HCT116 (cell line): ENCODE measurements at regions not wholly inside any gene's neighbourhood (a gene's known extent, or its start where the extent isn't known, plus 50 kb on each side); places are given as distances from the start of the nearest gene placed in this dataset.

ENCODE experiments used
- ATAC-seq: fragments of 200-7000 bp; cut with Tn5 transposase; 2 replicates; pipeline ENCODE4 v1.9.1; 2020; ENCODE audit warnings: mild to moderate bottlenecking, moderate library complexity
- BruUV-seq: library from RNA; stranded (reverse); fragments of 400-500 nt; replicated peaks from 2 replicates; lab custom pipeline; 2021; lab: Mats Ljungman, UMichigan
- CTCF ChIA-PET: fragments of 300-600 bp; sonication (Branson Sonifier 250); formaldehyde crosslinking; loops from one replicate; lab custom pipeline; 2021; ENCODE audit warnings: antibody characterized with exemption; lab: Charles Lee
- POLR2A ChIA-PET: fragments of 300-600, 350-600 bp; sonication (Branson Sonifier 250); formaldehyde crosslinking; loops from one replicate; lab custom pipeline; 2021; ENCODE audit warnings: antibody characterized with exemption; lab: Charles Lee
- RAD21 ChIA-PET, 2 experiments: fragments of 300-600 bp; sonication (Branson Sonifier 250); formaldehyde crosslinking; loops; one replicate each; lab custom pipeline; 2023; ENCODE audit warnings: low total read pairs in 2 of 2; ENCODE audit not compliant: uncharacterized antibody in 2 of 2, unreplicated experiment in 2 of 2, low non-redundant PET in 1 of 2; lab: Charles Lee
- DNase-seq: peaks from one replicate; pipeline ENCODE4 v3.0.0-alpha.2; 2010; ENCODE audit warnings: low read depth, low spot score
- H2AFZ ChIP-seq: fragments of 200-600 bp; shearing (Covaris generic), sonication (generic); 2 replicates; pipeline ENCODE4 v1.6.1; 2017; ENCODE audit warnings: low read depth, mixed run types, mixed read lengths, antibody characterized with exemption, low read length; ENCODE audit not compliant: poor library complexity, severe bottlenecking
- H3K27ac ChIP-seq: 2 replicates; pipeline ENCODE4 v1.5.1; 2012; ENCODE audit warnings: low read depth, low read length
- H3K27me3 ChIP-seq: fragments of 200-600 bp; sonication (generic); 2 replicates; pipeline ENCODE4 v1.6.1; 2016; ENCODE audit warnings: mixed run types, low read length, mixed read lengths; ENCODE audit not compliant: insufficient read depth
- H3K36me3 ChIP-seq, 2 experiments: fragments of 200-500 bp in 1 of 2; fragments of 200-600 bp in 1 of 2; sonication (Bioruptor generic) in 1 of 2; sonication (generic) in 1 of 2; 2 replicates each; pipeline versions ENCODE4 v1.5.1 to v1.6.1; 2014 to 2016; ENCODE audit warnings: low read length in 2 of 2, inconsistent platforms in 1 of 2, mixed read lengths in 1 of 2, mixed run types in 1 of 2; ENCODE audit not compliant: insufficient read depth in 2 of 2, control insufficient read depth in 1 of 2
- H3K4me1 ChIP-seq, 2 experiments: fragments of 200-600 bp in 1 of 2; sonication (generic) in 1 of 2; 2 replicates each; pipeline versions ENCODE4 v1.5.1 to v1.6.1; 2012 to 2017; ENCODE audit warnings: low read length in 2 of 2, inconsistent platforms in 1 of 2, mild to moderate bottlenecking in 1 of 2, mixed read lengths in 1 of 2, mixed run types in 1 of 2, moderate library complexity in 1 of 2; ENCODE audit not compliant: insufficient read depth in 2 of 2, control insufficient read depth in 1 of 2
- H3K4me2 ChIP-seq: fragments of 200-600 bp; sonication (generic); 2 replicates; pipeline ENCODE4 v1.6.1; 2017; ENCODE audit warnings: mixed run types, low read length, mixed read lengths
- H3K4me3 ChIP-seq, 2 experiments: fragments of 200-600 bp in 1 of 2; sonication (generic) in 1 of 2; replicated peaks in 1 of 2; 2 replicates each; pipeline ENCODE4 v1.5.1; 2011 to 2016; ENCODE audit warnings: low read length in 2 of 2, control low read depth in 1 of 2, low read depth in 1 of 2, mild to moderate bottlenecking in 1 of 2, mixed read lengths in 1 of 2, mixed run types in 1 of 2
- H3K79me2 ChIP-seq: fragments of 200-600 bp; sonication (generic); 2 replicates; pipeline ENCODE4 v1.6.1; 2017; ENCODE audit warnings: mild to moderate bottlenecking, mixed run types, low read length, moderate library complexity, mixed read lengths; ENCODE audit not compliant: insufficient read depth
- H3K9ac ChIP-seq: fragments of 200-600 bp; sonication (generic); 2 replicates; pipeline ENCODE4 v1.6.1; 2016; ENCODE audit warnings: low read length, mixed read lengths
- H3K9me2 ChIP-seq: fragments of 200-600 bp; sonication (generic), shearing (Covaris generic); 2 replicates; pipeline ENCODE4 v1.6.1; 2017; ENCODE audit warnings: mixed run types, mild to moderate bottlenecking, moderate library complexity; ENCODE audit not compliant: insufficient read depth
- H3K9me3 ChIP-seq, 2 experiments: fragments of 200-500 bp in 1 of 2; fragments of 200-600 bp in 1 of 2; sonication (Bioruptor generic) in 1 of 2; sonication (generic) in 1 of 2; 2 replicates each; pipeline ENCODE4 v1.6.1; 2014 to 2017; ENCODE audit warnings: low read length in 2 of 2, mixed read lengths in 2 of 2, inconsistent platforms in 1 of 2, low read depth in 1 of 2, mild to moderate bottlenecking in 1 of 2, mixed run types in 1 of 2, moderate library complexity in 1 of 2; ENCODE audit not compliant: control insufficient read depth in 1 of 2, insufficient read depth in 1 of 2
- H4K20me1 ChIP-seq: fragments of 200-600 bp; sonication (generic), shearing (Covaris generic); 2 replicates; pipeline ENCODE4 v1.6.1; 2017; ENCODE audit warnings: mixed run types, mild to moderate bottlenecking, moderate library complexity; ENCODE audit not compliant: insufficient read depth
- EGR1 ChIP-seq: IDR thresholded peaks from 2 replicates; pipeline ENCODE4 v1.6.1; 2012; ENCODE audit warnings: low read depth
- ELF1 ChIP-seq: IDR thresholded peaks from 2 replicates; pipeline ENCODE4 v1.6.1; 2012; ENCODE audit warnings: low read depth, borderline replicate concordance
- EZH2 ChIP-seq: fragments of 200-600 bp; sonication (generic); IDR thresholded peaks from 2 replicates; pipeline ENCODE4 v1.6.1; 2017; ENCODE audit warnings: antibody characterized with exemption, mixed run types
- FOSL1 ChIP-seq: IDR thresholded peaks from 2 replicates; pipeline ENCODE4 v1.6.1; 2012; ENCODE audit warnings: low read depth
- MAX ChIP-seq: IDR thresholded peaks from 2 replicates; pipeline ENCODE4 v1.6.1; 2012
- REST ChIP-seq: IDR thresholded peaks from 2 replicates; pipeline ENCODE4 v1.6.1; 2012; ENCODE audit warnings: low read depth
- SP1 ChIP-seq: IDR thresholded peaks from 2 replicates; pipeline ENCODE4 v1.6.1; 2012; ENCODE audit warnings: low read depth
- TCF7L2 ChIP-seq: IDR thresholded peaks from 2 replicates; pipeline ENCODE4 v1.7.0; 2011; ENCODE audit warnings: borderline replicate concordance, inconsistent platforms; ENCODE audit not compliant: insufficient read depth, insufficient read length; ENCODE audit errors: extremely low read depth
- YY1 ChIP-seq: IDR thresholded peaks from 2 replicates; pipeline ENCODE4 v1.6.1; 2011; ENCODE audit warnings: low read length, low read depth, moderate library complexity, mild to moderate bottlenecking; ENCODE audit not compliant: insufficient replicate concordance; ENCODE audit errors: extremely low read depth
- intact Hi-C: fragments of 100-400 bp; cut with micrococcal nuclease; formaldehyde crosslinking; loops from 2 replicates; pipeline ENCODE4 v1.10.0; 2022

GRCh38 chr4:19631814-19632213 lies 619.9 kb upstream of the SLIT2 start:
- H3K4me3 ChIP-seq, result no peak overlapping the region
- no peaks in the 10 kb centered on the region for H3K36me3 ChIP-seq
- no peak for TF ChIP-seq EZH2
- TF ChIP-seq ELF1, result no peak
- no peak for TF ChIP-seq YY1
- no peak for TF ChIP-seq MAX
- no peak for TF ChIP-seq REST
- no peak for TF ChIP-seq TCF7L2
- TF ChIP-seq SP1, result no peak
- no peak for TF ChIP-seq EGR1
- no peak for TF ChIP-seq FOSL1
- TF ChIP-seq, all 23 proteins: peak for 0
- ATAC-seq (no peak), DNase-seq (no peak)
- H3K79me2 ChIP-seq, result no peaks in the 10 kb centered on the region
- ChIA-PET RAD21 (no interaction called here), POLR2A (no interaction called here), CTCF (no interaction called here)
- no peak overlapping the region for H2AFZ ChIP-seq
- H3K27me3 ChIP-seq, result no peaks in the 10 kb centered on the region
- no peaks in the 10 kb centered on the region for H3K9me2 ChIP-seq
- intact Hi-C loops, result no loop called here
- H3K4me1 ChIP-seq, result no peaks in the 10 kb centered on the region
- no TSS peak for BruUV-seq
- H3K9me3 ChIP-seq, result no peaks in the 10 kb centered on the region
- no peaks in the 10 kb centered on the region for H4K20me1 ChIP-seq
- H3K27ac ChIP-seq, result no peak overlapping the region
- no peak overlapping the region for H3K9ac ChIP-seq
- no peak overlapping the region for H3K4me2 ChIP-seq
